Type B pancreatic cell (in vitro differentiated cells): ENCODE measurements at regions not wholly inside any gene's neighbourhood (a gene's known extent, or its start where the extent isn't known, plus 50 kb on each side); places are given as distances from the start of the nearest gene placed in this dataset.

ENCODE experiments used
- DNase-seq: peaks from one replicate; pipeline ENCODE4 v3.0.0; 2021; ENCODE audit warnings: mixed read lengths; ENCODE audit not compliant: unreplicated experiment; ENCODE audit errors: extremely low spot score
- H3K27ac Mint-ChIP-seq: 2 replicates; pipeline ENCODE4 v1.8.0; 2021; ENCODE audit warnings: mild to moderate bottlenecking, mixed read lengths
- H3K27me3 Mint-ChIP-seq: 2 replicates; pipeline ENCODE4 v1.8.0; 2021; ENCODE audit warnings: mixed read lengths
- H3K36me3 Mint-ChIP-seq: 2 replicates; pipeline ENCODE4 v1.8.0; 2021; ENCODE audit warnings: mixed read lengths
- H3K4me1 Mint-ChIP-seq: one replicate; pipeline ENCODE4 v1.8.0; 2021; ENCODE audit warnings: mixed read lengths; ENCODE audit not compliant: unreplicated experiment
- H3K4me3 Mint-ChIP-seq: 2 replicates; pipeline ENCODE4 v1.8.0; 2021; ENCODE audit warnings: mild to moderate bottlenecking, mixed read lengths
- H3K9me3 Mint-ChIP-seq: 2 replicates; pipeline ENCODE4 v1.8.0; 2021; ENCODE audit warnings: mixed read lengths
- TF ChIP-seq, protein P1 (sequence below): fragments of 200-600 bp; sonication (generic); conservative IDR thresholded peaks from 2 replicates; pipeline ENCODE4 v1.5.0; 2021; ENCODE audit warnings: antibody characterized with exemption, mild to moderate bottlenecking

DNA sequence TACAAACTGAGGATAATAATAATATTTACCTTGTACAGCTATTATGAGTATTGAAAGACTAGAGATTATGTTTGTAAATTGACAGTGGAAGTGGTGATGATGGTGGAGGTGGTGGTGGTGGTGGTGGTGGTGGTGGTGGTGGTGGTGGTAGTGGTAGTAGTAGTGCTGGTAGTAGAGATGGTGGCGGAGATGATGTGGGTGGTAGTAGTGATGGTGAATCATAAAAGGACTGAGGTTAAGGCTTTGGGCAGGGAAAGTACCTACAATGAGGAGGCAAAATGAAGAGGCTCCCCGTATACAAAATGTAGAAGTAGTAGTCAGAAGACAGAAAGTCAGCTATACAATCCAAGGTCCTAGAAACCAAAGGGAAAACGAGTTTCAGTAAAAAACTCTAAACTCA is 214.1 kb downstream of the BCOR start:
- Mint-ChIP-seq H3K4me3 (no peak overlapping the region), H3K27me3 (no peaks in the 10 kb centered on the region), H3K27ac (no peak overlapping the region), H3K36me3 (no peaks in the 10 kb centered on the region), H3K4me1 (peaks cover under 1% of the 10 kb centered on the region), H3K9me3 (no peaks in the 10 kb centered on the region)
- TF ChIP-seq, protein P1, sequence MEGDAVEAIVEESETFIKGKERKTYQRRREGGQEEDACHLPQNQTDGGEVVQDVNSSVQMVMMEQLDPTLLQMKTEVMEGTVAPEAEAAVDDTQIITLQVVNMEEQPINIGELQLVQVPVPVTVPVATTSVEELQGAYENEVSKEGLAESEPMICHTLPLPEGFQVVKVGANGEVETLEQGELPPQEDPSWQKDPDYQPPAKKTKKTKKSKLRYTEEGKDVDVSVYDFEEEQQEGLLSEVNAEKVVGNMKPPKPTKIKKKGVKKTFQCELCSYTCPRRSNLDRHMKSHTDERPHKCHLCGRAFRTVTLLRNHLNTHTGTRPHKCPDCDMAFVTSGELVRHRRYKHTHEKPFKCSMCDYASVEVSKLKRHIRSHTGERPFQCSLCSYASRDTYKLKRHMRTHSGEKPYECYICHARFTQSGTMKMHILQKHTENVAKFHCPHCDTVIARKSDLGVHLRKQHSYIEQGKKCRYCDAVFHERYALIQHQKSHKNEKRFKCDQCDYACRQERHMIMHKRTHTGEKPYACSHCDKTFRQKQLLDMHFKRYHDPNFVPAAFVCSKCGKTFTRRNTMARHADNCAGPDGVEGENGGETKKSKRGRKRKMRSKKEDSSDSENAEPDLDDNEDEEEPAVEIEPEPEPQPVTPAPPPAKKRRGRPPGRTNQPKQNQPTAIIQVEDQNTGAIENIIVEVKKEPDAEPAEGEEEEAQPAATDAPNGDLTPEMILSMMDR: no peak
- no peak for DNase-seq

DNA sequence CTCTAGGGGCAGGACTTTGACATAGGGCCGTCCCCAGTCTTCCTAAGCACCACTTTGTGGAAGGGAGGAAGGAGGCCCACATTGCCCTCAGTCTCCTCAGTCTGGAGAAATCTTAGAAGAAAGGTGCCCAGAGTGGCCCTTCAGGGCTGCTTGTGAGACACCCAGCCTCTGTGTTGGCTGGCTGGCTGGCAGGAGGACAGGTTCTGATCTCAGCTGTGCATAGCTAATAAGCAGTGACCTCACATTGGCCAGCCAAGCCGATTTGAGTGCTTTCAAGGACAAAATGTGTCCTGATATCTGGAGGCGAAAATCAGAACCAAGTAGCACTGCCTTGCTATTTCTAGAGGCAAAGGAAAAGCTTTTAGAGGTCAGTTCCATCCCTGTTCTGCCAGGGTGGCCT is 211.5 kb downstream of the BCOR start:
- H3K36me3 Mint-ChIP-seq: no peaks in the 10 kb centered on the region
- TF ChIP-seq, protein P1: no peak
- no peak for DNase-seq
- H3K4me3 Mint-ChIP-seq: no peak overlapping the region
- H3K27me3 Mint-ChIP-seq: no peaks in the 10 kb centered on the region
- peaks cover under 1% of the 10 kb centered on the region for H3K9me3 Mint-ChIP-seq
- no peak overlapping the region for H3K27ac Mint-ChIP-seq
- H3K4me1 Mint-ChIP-seq: no peaks in the 10 kb centered on the region

DNA sequence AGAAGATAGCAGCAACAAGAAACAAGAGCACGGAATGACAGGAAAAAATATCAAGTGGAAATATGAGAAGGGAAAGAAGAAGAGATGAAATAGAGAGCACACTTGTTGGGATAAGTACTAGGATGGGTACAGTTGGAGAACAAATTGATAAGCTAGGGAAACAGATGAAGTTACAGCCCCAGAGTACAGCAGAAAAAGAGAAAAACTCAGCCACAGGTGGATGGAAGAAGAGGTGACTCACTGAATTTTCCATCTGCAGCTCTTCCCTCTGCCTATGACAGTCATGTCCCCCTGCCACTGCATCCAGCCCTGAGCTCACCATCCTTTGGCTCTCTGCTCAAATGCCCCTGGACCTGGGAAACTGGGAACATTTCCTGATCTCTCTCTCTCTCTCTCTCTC is 209.0 kb downstream of the BCOR start:
- Mint-ChIP-seq H3K9me3 (peaks cover 8% of the 10 kb centered on the region), H3K36me3 (no peaks in the 10 kb centered on the region), H3K27ac (no peak overlapping the region), H3K4me3 (no peak overlapping the region), H3K27me3 (no peaks in the 10 kb centered on the region), H3K4me1 (no peaks in the 10 kb centered on the region)
- no peak for DNase-seq
- TF ChIP-seq, protein P1: no peak

DNA sequence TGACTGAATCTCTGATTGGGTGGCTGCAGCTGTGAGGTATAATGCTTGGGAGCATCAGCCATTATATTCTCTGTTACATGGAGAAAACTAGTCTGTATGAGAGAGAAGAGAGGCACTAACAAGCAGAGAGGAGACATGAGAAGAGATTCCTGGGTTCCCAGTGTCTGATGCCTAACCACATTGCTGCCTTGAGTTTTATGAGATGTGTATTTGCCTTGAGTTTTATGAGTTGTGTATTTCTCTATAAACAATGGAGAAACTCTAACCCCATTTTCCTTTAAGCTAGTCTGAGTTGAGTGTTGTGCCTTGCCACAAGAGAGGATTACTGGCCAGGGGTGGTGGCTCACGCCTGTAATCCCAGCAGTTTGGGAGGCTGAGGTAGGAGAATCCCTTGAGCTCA is 208.1 kb downstream of the BCOR start:
- TF ChIP-seq, protein P1: no peak
- H3K4me1 Mint-ChIP-seq: peaks cover under 1% of the 10 kb centered on the region
- H3K4me3 Mint-ChIP-seq: no peak overlapping the region
- DNase-seq: no peak
- no peak overlapping the region for H3K27ac Mint-ChIP-seq
- H3K9me3 Mint-ChIP-seq: peaks cover 8% of the 10 kb centered on the region
- no peaks in the 10 kb centered on the region for H3K27me3 Mint-ChIP-seq
- H3K36me3 Mint-ChIP-seq: no peaks in the 10 kb centered on the region

DNA sequence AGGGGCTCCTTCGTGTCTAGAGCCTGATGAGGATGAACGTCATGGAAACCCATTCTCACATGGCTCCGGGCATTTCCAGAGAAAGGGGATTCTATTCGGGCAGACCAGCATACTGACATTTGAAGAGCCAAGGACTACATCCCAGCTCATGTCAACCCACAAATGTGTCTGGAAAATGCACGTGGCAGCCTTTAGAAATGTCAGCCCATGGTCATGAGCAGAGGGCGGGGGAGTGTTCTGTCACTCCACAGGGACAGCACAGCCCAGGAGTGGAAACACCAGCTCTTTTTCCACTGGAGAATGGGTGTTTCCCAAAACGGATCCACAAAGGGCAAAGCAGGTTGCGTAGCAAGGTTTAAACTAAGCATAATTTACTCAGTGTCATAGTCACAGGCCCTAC is 207.0 kb downstream of the BCOR start:
- no peaks in the 10 kb centered on the region for H3K36me3 Mint-ChIP-seq
- no peak overlapping the region for H3K4me3 Mint-ChIP-seq
- H3K4me1 Mint-ChIP-seq: peaks cover 12% of the 10 kb centered on the region
- DNase-seq: no peak
- H3K27ac Mint-ChIP-seq: no peak overlapping the region
- H3K9me3 Mint-ChIP-seq: peaks cover 12% of the 10 kb centered on the region
- TF ChIP-seq, protein P1: no peak
- no peaks in the 10 kb centered on the region for H3K27me3 Mint-ChIP-seq

DNA sequence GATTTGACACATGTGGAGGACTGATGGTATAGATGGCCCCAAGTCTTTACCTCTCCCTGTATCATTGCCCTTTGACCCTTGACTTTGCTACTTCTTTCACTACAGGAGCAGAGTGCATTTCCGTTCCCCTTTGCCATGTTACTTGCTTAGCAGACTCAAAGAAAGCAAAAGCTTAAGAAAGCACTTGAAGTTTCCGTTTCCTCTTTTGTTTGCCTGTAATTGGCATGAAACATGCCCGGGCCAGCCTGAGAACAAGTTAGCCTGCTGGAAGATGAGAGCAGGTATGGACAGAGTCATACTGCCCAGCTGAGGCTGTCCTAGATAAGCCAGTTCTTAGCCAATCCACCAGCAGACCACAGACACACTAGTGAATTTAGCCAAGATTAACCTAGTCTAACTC is 206.0 kb downstream of the BCOR start:
- H3K9me3 Mint-ChIP-seq: peaks cover 16% of the 10 kb centered on the region

More for the DNA sequence above, 206.0 kb downstream of the BCOR start:
- Mint-ChIP-seq H3K27ac (no peak overlapping the region), H3K4me1 (peaks cover 17% of the 10 kb centered on the region), H3K36me3 (no peaks in the 10 kb centered on the region), H3K4me3 (no peak overlapping the region), H3K27me3 (no peaks in the 10 kb centered on the region)
- DNase-seq: no peak
- TF ChIP-seq, protein P1: no peak
